DND-41 (cell line): ENCODE measurements at regions not wholly inside any gene's neighbourhood (a gene's known extent, or its start where the extent isn't known, plus 50 kb on each side); places are given as distances from the start of the nearest gene placed in this dataset.

Experiments used
- EZH2 ChIP-seq: IDR thresholded peaks from 3 replicates; pipeline ENCODE4 v1.6.1; 2012; ENCODE audit warnings: borderline replicate concordance, low read depth, mild to moderate bottlenecking, moderate library complexity, low read length, inconsistent platforms; ENCODE audit not compliant: severe bottlenecking
- TF ChIP-seq, protein P1 (sequence below): IDR thresholded peaks from 2 replicates; pipeline ENCODE4 v1.5.1; 2012; ENCODE audit warnings: borderline replicate concordance, low read length, moderate library complexity, mild to moderate bottlenecking; ENCODE audit not compliant: poor library complexity, severe bottlenecking; ENCODE audit errors: extremely low read depth

DNA sequence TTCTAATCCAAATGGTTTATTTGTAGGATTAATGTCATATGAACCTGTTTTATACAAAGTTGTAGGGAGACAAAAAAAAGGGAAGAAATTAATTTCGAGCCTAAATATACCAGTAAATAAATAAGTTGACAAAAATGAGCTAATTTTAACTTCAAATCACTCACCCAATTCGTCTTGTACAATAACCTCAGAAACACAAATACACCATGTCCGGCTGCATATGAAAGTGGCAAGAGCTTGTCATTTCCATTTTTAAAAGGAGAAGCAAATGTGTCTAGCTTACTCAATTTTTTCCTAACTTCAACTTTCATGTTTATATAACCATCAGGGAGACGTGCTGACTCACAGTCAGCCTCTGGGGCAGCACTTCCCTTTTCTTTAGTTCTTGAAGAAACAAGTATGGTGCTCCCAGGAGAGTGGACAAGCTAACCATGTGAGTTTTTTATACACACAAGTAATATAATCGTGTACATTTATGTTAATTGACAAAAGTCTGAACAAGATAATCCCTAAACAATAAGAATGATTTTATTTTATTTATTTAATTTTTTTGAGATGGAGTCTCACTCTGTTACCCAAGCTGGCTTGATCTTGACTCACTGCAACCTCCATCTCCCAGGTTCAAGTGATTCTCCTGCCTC lies 55.5 kb upstream of the SGK1 start:
- TF ChIP-seq, protein P1, sequence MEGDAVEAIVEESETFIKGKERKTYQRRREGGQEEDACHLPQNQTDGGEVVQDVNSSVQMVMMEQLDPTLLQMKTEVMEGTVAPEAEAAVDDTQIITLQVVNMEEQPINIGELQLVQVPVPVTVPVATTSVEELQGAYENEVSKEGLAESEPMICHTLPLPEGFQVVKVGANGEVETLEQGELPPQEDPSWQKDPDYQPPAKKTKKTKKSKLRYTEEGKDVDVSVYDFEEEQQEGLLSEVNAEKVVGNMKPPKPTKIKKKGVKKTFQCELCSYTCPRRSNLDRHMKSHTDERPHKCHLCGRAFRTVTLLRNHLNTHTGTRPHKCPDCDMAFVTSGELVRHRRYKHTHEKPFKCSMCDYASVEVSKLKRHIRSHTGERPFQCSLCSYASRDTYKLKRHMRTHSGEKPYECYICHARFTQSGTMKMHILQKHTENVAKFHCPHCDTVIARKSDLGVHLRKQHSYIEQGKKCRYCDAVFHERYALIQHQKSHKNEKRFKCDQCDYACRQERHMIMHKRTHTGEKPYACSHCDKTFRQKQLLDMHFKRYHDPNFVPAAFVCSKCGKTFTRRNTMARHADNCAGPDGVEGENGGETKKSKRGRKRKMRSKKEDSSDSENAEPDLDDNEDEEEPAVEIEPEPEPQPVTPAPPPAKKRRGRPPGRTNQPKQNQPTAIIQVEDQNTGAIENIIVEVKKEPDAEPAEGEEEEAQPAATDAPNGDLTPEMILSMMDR: no peak
- TF ChIP-seq EZH2: no peak
